Prostate gland (tissue), 2 donors: ENCODE measurements at regions not wholly inside any gene's neighbourhood (a gene's known extent, or its start where the extent isn't known, plus 50 kb on each side); places are given as distances from the start of the nearest gene placed in this dataset.

Experiments used
- POLR2A ChIP-seq: fragments of 450-650 bp; IDR thresholded peaks from one replicate; pipeline ENCODE4 v1.6.1; 2016; ENCODE audit warnings: antibody characterized with exemption, mild to moderate bottlenecking
- TF ChIP-seq, protein P1 (sequence below), 4 experiments: fragments of 200-600 bp in 2 of 4; fragments of 450-650 bp in 2 of 4; sonication (generic) in 2 of 4; IDR thresholded peaks; 1 replicate in 3 of 4; 2 replicates in 1 of 4; pipeline ENCODE4 v1.5.1; 2016 to 2019; ENCODE audit warnings: antibody characterized with exemption in 4 of 4, mild to moderate bottlenecking in 2 of 4, moderate library complexity in 2 of 4

DNA sequence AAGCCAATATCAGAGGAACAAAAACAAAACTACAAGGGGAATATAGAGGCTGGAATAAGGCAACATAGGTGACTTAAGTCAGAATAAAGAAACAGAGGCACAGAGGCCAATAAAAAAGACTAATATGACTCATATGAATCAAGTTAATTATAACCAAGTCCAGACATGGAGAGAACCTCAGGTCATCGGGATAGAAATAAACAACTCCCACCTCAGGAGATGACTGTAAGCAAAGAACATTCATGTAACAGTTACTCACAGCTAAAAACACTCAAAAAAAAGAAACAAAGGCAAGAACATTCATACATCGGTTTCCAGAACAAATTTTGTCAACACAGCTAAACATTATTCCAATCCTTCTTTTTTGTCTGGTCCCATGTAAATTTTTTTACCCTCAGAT, 60.3 kb upstream of the RXFP1 start:
- TF ChIP-seq, protein P1, sequence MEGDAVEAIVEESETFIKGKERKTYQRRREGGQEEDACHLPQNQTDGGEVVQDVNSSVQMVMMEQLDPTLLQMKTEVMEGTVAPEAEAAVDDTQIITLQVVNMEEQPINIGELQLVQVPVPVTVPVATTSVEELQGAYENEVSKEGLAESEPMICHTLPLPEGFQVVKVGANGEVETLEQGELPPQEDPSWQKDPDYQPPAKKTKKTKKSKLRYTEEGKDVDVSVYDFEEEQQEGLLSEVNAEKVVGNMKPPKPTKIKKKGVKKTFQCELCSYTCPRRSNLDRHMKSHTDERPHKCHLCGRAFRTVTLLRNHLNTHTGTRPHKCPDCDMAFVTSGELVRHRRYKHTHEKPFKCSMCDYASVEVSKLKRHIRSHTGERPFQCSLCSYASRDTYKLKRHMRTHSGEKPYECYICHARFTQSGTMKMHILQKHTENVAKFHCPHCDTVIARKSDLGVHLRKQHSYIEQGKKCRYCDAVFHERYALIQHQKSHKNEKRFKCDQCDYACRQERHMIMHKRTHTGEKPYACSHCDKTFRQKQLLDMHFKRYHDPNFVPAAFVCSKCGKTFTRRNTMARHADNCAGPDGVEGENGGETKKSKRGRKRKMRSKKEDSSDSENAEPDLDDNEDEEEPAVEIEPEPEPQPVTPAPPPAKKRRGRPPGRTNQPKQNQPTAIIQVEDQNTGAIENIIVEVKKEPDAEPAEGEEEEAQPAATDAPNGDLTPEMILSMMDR (IDR thresholded peaks at IDR 0.05): no peak
- no peak for TF ChIP-seq POLR2A
